NCI-H510A treated with DMSO at 0.1 percent for 48 hours (cell line): ENCODE measurements at regions not wholly inside any gene's neighbourhood (a gene's known extent, or its start where the extent isn't known, plus 50 kb on each side); places are given as distances from the start of the nearest gene placed in this dataset.
"Not testable (repeated sequence)": the region's sequence is repeated elsewhere in the genome, so short reads cannot be mapped to it uniquely, and the experiment has no call there.

Source experiments
- DNase-seq: peaks from one replicate; lab custom pipeline; 2025; lab: John Stamatoyannopoulos, UW

GRCh38 chr4:126526335-126526734 lies 1106.4 kb upstream of the INTU start:
- no peak for DNase-seq

DNA sequence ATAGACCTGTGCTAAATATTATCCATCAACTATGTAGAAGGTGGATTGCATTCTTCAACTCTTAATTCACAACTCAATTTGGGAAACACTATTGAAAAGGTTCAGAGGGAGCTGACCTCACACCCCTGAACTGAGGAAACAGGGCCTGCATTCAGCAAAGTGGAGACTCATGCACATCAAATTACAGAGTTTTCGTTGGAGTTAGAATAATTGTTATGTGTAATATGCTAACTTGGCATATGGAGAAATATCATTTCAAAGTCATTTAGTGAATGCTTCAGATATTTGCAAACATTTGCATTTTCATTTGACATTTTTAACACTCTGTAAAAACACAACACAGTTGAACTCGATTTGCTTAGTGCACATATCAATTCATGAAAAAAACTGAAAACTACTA lies 1102.8 kb upstream of the INTU start:
- DNase-seq = no peak

DNA sequence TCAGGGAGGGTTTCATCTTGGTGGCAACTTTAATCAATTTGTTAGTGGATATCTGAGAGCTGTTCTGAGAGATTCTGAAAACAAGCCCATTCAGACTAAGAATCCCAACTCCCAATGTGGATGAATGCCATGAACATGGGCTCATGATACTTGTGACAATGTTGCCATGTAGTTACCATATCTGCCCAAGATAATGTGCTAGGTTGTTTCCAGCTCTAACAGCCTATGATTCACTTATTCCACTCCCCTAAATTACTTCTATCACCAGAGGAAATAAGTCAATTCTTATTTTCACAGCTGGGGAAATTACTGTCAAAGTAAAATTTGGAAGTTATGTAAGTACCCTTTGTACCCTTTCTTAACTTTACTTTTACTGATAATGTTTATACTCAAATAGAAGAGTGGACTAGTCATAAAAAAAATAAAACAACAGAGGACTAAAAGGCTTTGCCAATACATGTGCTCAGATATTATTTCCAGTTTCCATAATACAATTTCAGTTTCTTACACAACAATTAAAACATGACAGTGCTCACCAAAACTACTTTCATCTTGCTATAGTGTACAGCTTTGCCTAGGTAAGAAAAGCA lies 1101.7 kb upstream of the INTU start:
- DNase-seq = no peak

- DNase-seq = no peak
Observed at GRCh38 chr4:126532527-126532926, 1100.2 kb upstream of the INTU start.

- no peak for DNase-seq
Observed at GRCh38 chr4:126533146-126533805, 1099.5 kb upstream of the INTU start.

DNA sequence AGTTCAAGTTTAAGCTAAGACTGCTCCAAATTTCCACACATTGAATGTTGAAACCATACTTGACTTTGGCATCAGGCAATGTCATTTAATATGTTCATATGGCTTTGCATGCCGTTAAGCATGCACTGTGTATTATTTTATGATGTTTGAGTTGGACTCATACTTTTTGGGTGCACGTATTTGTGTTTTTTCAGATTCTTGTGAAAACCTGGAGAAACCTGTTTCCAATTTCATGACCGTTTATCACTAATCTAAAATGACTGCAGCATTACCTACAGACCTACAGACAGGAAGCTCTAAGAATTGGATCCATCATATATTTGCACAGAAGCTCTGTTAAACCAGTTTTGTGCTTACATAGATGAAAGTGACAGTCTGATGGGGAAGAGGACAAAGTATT lies 1093.0 kb upstream of the INTU start:
- DNase-seq = no peak

GRCh38 chr4:126541820-126542219 lies 1090.9 kb upstream of the INTU start:
- no peak for DNase-seq

GRCh38 chr4:126544276-126544675 lies 1088.5 kb upstream of the INTU start:
- DNase-seq = no peak

DNA sequence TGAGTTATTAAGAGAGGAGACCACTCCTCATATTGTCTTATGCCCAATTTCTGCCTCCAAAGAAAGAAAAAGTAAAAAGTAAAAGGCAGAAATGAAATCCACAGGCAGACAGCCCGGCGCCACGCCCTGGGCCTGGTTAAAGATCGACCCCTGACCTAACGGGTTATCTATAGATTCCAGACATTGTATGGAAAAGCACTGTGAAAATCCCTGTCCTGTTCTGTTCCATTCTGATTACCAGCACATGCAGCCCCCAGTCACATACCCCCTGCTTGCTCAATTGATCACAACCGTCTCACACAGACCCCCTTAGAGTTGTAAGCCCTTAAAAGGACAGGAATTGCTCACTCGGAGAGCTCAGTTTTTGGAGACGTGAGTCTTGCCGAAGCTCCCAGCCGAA lies 1086.6 kb upstream of the INTU start:
- DNase-seq = not testable (repeated sequence)

GRCh38 chr4:126547352-126547751 lies 1085.4 kb upstream of the INTU start:
- DNase-seq = no peak

GRCh38 chr4:126548890-126549289 lies 1083.9 kb upstream of the INTU start:
- no peak for DNase-seq

GRCh38 chr4:126552321-126552720 lies 1080.4 kb upstream of the INTU start:
- no peak for DNase-seq

DNA sequence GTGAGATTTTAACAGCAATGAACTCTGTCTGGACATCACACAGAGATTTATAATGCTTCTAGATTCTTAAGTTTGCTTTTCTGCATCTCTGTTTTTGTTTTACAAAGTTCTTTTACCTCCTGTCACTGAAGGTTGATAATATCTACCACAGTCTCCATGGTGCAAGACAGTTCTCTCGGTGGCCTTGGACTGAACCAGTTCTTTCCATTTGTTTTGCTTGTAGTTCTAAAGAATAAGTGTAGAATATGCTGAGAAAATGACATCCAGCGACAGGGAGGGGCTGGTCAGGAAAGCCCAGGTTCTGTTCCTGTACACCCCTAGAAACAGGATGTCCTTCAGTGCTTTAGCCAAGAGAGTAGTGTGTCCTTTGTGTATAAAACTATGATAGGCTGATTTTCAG lies 1079.5 kb upstream of the INTU start:
- DNase-seq = no peak

- DNase-seq = no peak
Observed at GRCh38 chr4:126558596-126558995, 1074.2 kb upstream of the INTU start.

DNA sequence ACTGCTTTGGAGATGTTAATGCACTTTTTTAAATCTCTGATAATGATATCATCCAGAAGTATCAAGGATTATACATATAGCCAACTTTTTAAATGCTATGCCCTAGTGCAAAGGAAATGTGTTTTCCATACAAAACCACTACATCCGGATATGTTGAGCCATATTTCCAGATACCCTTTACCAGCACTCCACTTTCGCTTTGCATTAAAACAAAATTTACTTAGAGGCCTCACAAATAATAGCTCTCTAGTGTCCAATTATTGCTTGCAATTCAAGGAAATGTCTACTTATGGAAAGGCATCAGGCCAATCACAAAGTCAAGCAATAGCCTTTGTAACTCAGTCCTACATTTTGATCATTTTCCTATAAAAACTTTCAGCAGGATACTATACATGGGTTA lies 1072.8 kb upstream of the INTU start:
- no peak for DNase-seq

GRCh38 chr4:126560794-126561193 lies 1072.0 kb upstream of the INTU start:
- DNase-seq = no peak

- no peak for DNase-seq
Observed at GRCh38 chr4:126563389-126563788, 1069.4 kb upstream of the INTU start.

DNA sequence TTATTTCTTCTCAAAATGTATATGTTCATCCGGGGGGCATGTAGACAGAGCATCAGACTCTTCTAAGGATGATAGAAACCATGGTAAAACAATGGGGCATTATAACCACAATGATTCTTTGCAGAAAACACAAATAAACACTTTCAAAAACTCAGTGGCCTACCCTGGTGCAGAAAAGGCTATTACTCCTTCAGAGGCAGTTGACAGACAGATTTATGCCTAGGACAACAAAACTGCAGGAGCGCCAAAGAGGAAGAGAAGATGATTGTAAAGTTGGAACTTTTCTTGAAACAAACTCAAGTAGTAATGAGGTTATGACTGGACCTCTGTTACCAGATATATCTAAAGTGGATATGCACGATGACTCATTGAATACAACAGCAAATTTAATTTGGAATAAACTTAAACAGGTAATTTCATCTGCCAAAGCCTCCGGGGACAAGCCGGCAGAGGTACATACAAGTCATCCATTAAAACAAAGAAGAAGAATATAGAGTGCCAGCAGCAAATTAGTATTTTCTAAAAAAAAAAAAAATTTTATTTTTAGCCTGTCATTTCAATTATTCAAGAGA lies 1068.4 kb upstream of the INTU start:
- DNase-seq = no peak

DNA sequence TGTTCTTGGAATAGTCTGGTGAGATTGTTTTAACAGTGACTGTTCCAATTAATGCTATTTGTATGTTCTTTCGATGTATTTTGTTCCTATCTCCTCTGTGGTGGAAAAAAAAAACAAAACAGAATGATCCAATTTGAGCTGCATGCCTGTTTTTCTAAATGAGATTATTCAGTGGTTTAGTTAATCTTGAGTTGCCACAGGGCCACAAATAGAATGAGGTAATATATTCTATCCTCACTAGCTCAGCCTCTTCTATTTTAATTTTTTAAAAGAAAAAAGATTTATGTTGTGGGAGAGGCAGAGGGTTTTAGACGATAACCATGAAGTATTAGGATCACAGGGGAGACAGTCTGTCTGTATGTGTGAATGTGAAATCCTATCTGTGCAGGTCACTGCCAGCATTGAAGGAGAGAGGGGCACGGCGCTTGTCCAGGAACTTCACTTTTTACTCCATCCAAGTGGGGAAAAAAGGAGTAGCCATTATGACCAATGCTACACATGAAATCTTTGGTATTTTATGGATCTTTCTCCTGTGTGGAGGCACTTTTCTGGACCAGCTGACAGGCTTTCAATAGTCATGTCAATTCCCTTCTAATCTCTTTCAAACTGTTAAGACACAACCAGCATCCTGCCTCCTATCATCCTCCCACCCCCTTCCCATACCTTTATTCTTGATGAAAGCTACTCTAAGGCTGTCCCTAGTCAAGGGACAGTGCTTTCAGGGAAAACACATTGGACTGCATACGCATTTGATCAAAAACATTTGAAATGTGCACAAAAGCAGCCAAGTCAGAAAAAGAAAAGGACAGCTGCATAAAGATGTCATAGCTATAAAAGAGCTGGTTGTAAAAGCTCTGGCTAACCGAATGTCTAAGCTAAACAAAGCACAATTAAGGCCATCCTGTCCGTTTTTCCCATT lies 1063.8 kb upstream of the INTU start:
- no peak for DNase-seq

GRCh38 chr4:126572264-126572663 lies 1060.5 kb upstream of the INTU start:
- DNase-seq = no peak

DNA sequence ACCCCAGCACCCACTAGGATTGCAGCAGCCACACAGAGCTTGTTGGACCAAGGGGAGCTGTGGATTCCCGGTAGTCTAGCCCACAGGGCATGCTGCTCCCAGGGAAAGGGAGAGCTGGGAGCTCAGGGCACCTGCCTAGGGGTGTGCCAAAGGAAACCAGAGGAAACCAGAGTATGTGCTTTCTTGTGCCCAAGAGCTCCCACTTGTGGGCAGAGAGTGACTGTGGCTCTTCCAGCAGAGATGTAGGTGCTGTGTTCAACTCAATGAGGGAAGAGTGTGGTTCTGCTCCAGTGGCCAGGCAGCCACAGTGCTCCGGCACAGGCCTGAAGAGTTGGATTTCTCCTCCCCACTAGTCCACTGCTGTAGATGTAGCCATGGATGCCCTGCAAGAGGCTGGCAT lies 1050.0 kb upstream of the INTU start:
- DNase-seq = no peak

DNA sequence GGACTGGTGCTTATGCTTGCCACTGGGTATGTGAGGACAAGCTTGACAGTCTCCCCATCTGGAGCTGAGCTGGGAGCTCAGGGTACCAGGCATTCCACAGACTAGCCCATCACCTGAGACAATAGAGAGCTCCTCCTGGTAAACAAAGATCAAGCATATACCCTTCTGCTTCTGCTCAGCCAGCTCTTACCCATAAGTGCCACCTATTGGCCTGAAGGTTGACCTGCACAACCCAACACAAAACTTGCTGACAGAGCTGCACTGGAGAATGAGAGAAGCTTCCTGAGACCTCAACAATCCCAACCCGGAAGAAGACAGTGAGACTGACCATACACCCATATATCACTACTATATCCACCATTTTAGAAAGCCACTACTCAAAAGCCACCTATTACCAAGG lies 1049.2 kb upstream of the INTU start:
- DNase-seq = no peak

GRCh38 chr4:126591583-126591982 lies 1041.2 kb upstream of the INTU start:
- no peak for DNase-seq
